HEK293T (cell line): ENCODE measurements at regions not wholly inside any gene's neighbourhood (a gene's known extent, or its start where the extent isn't known, plus 50 kb on each side); places are given as distances from the start of the nearest gene placed in this dataset.

Experiments used
- CTCF ChIA-PET: fragments of 350-600 bp; formaldehyde crosslinking; extraction: SDS; loops from one replicate; lab custom pipeline; 2021; ENCODE audit warnings: antibody characterized with exemption, inconsistent platforms; lab: Yijun Ruan, JAX
- POLR2A ChIA-PET: fragments of 350-600 bp; formaldehyde crosslinking; extraction: SDS; loops from one replicate; lab custom pipeline; 2020; ENCODE audit warnings: antibody characterized with exemption, inconsistent platforms; lab: Yijun Ruan, JAX
- DNase-seq: peaks from one replicate; pipeline ENCODE4 v3.0.0; 2012; ENCODE audit warnings: mixed read lengths; ENCODE audit errors: extremely low spot score
- ARNT ChIP-seq: fragments of 450-650 bp; IDR thresholded peaks from 2 replicates; pipeline ENCODE4 v1.6.1; 2017; ENCODE audit warnings: mild to moderate bottlenecking
- BHLHE40 ChIP-seq: fragments of 450-650 bp; IDR thresholded peaks from 2 replicates; pipeline ENCODE4 v1.6.1; 2016; ENCODE audit warnings: mild to moderate bottlenecking, moderate library complexity, borderline replicate concordance
- CTBP1 ChIP-seq: fragments of 450-650 bp; IDR thresholded peaks from 2 replicates; pipeline ENCODE4 v1.6.1; 2016; ENCODE audit warnings: borderline replicate concordance
- ELF4 ChIP-seq: fragments of 450-650 bp; IDR thresholded peaks from 2 replicates; pipeline ENCODE4 v1.6.1; 2017; ENCODE audit warnings: antibody characterized with exemption
- FOXA1 ChIP-seq: fragments of 450-650 bp; IDR thresholded peaks from 2 replicates; pipeline ENCODE4 v1.6.1; 2016; ENCODE audit warnings: mild to moderate bottlenecking
- FOXK2 ChIP-seq: fragments of 450-650 bp; IDR thresholded peaks from 2 replicates; pipeline ENCODE4 v1.6.1; 2016; ENCODE audit warnings: mild to moderate bottlenecking
- FOXM1 ChIP-seq: fragments of 450-650 bp; IDR thresholded peaks from 2 replicates; pipeline ENCODE4 v1.6.1; 2017; ENCODE audit warnings: mild to moderate bottlenecking, borderline replicate concordance
- HDGF ChIP-seq: fragments of 450-650 bp; IDR thresholded peaks from 2 replicates; pipeline ENCODE4 v1.6.1; 2017; ENCODE audit warnings: antibody characterized with exemption, borderline replicate concordance
- L3MBTL2 ChIP-seq: fragments of 450-650 bp; conservative IDR thresholded peaks from 2 replicates; pipeline ENCODE4 v1.6.1; 2016; ENCODE audit warnings: mild to moderate bottlenecking
- LEF1 ChIP-seq: fragments of 450-650 bp; IDR thresholded peaks from 2 replicates; pipeline ENCODE4 v1.6.1; 2017; ENCODE audit warnings: mild to moderate bottlenecking, borderline replicate concordance
- NFRKB ChIP-seq: fragments of 450-650 bp; IDR thresholded peaks from 2 replicates; pipeline ENCODE4 v1.6.1; 2016; ENCODE audit warnings: mild to moderate bottlenecking, moderate library complexity
- SP1 ChIP-seq: fragments of 450-650 bp; IDR thresholded peaks from 2 replicates; pipeline ENCODE4 v1.6.1; 2017
- SUZ12 ChIP-seq: fragments of 450-650 bp; IDR thresholded peaks from 2 replicates; pipeline ENCODE4 v1.6.1; 2016; ENCODE audit warnings: mild to moderate bottlenecking
- TARDBP ChIP-seq: fragments of 450-650 bp; IDR thresholded peaks from 2 replicates; pipeline ENCODE4 v1.6.1; 2016
- ZNF384 ChIP-seq: fragments of 450-650 bp; IDR thresholded peaks from 2 replicates; pipeline ENCODE4 v1.6.1; 2016
- TF ChIP-seq, protein P1 (sequence below): fragments of 450-650 bp; IDR thresholded peaks from 2 replicates; pipeline ENCODE4 v1.6.1; 2016

DNA sequence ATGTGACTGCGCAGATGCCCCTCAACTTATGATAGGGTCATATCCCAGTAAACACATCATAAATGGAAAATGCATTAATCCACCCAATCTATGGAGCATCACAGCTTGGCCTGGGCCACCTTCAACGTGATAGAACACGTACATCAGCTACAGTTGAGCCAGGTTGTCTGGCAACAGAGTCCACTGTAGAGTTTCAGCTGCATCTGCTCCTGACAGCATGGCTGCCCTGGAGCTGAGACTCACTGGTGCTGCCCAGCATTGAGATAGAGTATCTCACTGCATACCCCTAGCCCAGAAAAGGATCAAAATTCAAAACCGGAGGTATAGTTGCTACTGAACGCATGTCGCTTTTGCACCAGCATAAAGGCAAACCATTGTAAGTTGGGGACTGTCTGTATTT, 437.7 kb upstream of the MKI67 start:
- ChIA-PET POLR2A (no interaction called here), CTCF (no interaction called here)
- TF ChIP-seq FOXA1 (no peak), CTBP1 (no peak), FOXK2 (no peak), FOXM1 (no peak), HDGF (no peak), ELF4 (no peak), SP1 (no peak), ARNT (no peak), NFRKB (no peak), L3MBTL2 (no peak), SUZ12 (no peak), BHLHE40 (no peak), LEF1 (no peak), TARDBP (no peak), ZNF384 (no peak)
- TF ChIP-seq, protein P1, sequence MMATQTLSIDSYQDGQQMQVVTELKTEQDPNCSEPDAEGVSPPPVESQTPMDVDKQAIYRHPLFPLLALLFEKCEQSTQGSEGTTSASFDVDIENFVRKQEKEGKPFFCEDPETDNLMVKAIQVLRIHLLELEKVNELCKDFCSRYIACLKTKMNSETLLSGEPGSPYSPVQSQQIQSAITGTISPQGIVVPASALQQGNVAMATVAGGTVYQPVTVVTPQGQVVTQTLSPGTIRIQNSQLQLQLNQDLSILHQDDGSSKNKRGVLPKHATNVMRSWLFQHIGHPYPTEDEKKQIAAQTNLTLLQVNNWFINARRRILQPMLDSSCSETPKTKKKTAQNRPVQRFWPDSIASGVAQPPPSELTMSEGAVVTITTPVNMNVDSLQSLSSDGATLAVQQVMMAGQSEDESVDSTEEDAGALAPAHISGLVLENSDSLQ: no peak
- no peak for DNase-seq

DNA sequence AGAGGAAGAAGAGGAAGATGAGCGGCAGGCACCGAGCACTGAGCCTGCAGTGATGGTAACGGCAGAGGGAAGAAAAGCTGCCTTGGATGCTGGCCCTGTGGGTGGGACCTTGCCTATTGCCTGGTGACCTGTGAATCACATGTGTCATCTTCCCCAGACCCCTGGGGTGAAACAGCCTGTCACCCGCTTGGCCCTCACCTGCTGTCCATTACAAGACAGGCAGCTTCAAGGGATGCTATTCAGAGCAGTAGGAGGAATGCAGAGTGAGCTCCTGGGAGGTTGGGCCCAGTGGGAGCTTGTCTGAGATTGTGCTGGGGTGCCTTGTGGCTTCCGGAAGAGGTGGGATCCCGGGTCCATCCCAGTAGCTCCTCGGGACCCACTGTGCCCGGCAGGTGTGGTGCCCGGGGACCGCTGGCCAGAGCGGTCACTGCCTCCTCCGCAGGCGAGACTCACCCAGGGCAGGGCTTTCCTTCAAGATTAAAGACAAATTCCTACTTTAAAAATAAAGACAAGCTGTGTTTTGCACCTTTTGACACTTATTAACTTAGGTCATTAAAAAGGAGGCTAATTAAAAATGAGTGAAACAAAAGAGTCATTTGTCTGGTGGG, 440.2 kb upstream of the MKI67 start:
- POLR2A ChIA-PET: no interaction called here
- no peak for TF ChIP-seq FOXM1
- no peak for TF ChIP-seq L3MBTL2
- TF ChIP-seq FOXK2: no peak
- TF ChIP-seq HDGF: no peak
- no peak for TF ChIP-seq NFRKB
- TF ChIP-seq CTBP1: no peak
- TF ChIP-seq ELF4: no peak
- TF ChIP-seq FOXA1: no peak
- TF ChIP-seq ZNF384: no peak
- TF ChIP-seq TARDBP: no peak
- TF ChIP-seq ARNT: no peak
- no peak for TF ChIP-seq BHLHE40
- TF ChIP-seq LEF1: no peak
- CTCF ChIA-PET: no interaction called here
- DNase-seq: no peak

DNA sequence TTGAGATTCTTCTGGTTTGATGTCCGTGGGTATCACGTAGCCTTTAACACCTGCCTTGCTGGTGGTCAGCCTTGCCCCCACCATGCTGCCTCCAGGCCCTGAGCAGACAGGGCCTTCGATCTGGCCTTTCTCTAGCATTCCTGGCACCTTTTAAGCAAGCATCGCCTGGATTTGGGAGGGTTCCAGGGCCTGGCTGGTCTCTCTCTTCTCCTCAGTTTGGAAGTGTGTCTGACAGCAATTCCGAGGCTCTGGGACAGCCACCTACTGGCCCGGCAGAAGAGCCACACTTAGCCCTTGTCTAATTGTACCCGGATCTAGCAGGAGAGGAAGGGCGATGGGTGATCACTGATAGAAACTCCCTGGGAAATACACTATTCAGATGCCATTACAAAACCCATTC, 441.3 kb upstream of the MKI67 start:
- ChIA-PET CTCF (no interaction called here), POLR2A (no interaction called here)
- TF ChIP-seq SP1 (no peak), FOXK2 (no peak)
- DNase-seq: no peak

DNA sequence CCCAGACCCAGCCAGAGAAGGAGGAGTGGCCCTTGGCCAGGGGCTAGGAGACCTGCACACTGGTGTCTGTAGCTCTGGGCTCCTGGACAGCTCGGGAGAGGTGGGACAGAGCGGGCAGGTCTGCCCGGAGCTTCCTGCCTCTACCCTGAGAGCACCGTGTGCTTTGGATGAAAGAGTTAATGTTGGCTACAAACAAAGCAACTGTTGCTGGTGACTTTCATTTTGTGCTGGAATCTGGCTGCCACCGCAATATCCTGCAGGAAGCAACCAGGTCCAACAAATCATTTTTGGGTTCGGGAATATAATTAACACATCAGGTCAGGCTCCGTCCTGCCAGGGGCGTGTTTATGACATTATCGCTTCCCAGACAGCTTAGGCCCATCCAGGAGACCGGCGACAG, 441.8 kb upstream of the MKI67 start:
- no peak for DNase-seq
- TF ChIP-seq SUZ12 (no peak), SP1 (no peak)
- ChIA-PET CTCF (no interaction called here), POLR2A (no interaction called here)

DNA sequence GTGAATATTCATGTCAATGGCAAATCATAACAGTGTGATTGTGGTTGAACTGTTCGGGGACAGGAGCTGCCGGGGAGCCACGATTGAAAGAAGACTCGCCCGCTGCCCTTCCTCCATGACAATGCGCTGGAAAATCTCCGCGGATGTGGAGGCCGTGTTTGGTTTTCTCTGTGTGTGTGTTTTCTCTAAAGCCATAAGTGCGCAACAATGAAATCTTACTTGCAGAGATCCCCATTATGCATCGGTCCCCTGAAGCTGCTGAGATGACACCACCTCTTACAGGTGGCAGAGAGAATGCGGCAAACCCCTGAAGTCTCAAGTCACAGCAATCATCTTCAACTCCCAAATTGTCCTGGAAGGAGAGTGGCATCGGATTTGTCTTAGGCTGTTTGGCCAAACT, 442.3 kb upstream of the MKI67 start:
- TF ChIP-seq, protein P1: no peak
- TF ChIP-seq BHLHE40 (no peak), FOXM1 (no peak), ELF4 (no peak), SP1 (no peak), FOXK2 (no peak)
- CTCF ChIA-PET: no interaction called here
- POLR2A ChIA-PET: no interaction called here
- DNase-seq: no peak

DNA sequence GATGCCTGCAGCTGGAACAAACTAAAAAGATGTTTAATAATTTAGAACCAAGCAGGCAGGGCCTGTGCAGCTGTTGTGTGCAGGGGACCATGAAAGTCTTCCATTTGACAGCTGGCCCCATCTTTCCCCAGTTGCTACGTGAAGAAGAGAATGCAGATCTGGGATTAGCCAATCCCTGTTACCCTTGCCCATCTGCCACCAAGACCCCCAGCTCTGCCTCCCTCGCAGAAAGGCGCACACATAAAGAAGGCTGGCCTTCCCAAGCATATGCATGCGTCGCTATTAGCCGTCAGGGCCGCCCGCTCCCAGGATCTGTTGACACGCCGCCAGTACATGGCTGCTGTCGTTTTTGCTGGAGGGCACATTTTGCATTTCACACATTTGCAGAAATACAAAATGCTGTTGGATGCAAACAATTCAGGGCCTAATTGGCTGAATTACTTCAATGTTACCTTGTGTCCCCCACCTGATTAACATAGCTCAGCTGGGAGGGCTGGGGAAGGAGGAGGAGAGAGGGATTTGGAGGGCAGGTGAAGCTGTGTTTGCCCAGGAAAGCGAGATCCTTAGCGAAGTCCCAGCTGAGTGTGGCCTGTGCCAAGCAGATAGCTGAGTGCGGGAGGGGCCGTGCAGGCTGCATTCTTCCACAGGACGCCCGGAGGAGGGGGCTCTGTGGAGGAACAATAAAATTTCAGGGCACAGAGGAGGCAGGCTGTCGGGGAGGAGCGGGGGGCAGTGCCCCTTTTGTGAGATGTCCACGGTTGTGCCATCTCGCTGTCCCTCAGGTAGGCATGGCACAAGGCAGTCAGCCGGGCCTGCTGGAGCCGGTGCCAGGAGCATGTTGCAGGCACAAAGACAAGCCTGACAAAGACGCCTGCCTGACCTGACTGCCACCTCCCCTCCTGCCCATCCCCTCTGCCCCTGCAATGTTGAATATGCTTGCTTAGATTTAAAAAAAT, 443.0 kb upstream of the MKI67 start:
- ChIA-PET POLR2A (no interaction called here), CTCF (no interaction called here)
- TF ChIP-seq TARDBP: no peak
- no peak for TF ChIP-seq FOXA1
- TF ChIP-seq NFRKB: no peak
- no peak for TF ChIP-seq ZNF384
- no peak for DNase-seq

DNA sequence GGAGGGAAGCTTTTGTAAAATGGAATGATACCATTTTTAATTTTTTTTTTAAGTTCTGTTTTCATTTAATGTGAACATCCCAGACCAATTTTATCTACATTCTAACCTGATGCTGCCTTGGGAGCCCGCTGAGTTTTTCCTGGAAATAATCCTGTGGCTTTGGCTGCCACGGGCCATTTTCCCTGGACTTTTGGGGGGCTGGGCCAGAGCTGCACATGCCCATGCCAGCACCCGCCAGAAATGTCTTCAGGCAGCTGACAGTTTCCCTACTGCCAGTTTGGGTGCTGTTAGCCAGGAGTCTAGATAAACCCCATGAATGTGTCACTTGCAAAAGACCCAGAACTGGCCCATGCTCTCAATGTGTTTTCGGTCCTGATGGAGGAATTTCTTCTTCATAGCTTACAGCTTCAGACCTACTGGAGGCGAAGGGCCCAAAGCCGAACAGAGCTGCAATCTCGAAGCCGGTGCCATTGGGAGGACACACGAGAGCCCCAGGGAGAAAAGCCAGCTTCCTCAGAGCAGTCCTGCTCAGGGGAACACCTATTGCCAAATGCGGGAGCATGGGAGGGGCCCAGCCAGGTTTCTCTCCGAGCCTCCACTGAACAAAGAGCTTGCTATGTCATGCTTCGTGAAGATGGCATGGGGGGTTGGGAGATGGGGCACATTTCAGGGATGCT, 444.2 kb upstream of the MKI67 start:
- ChIA-PET POLR2A (no interaction called here), CTCF (no interaction called here)
- no peak for DNase-seq
- TF ChIP-seq FOXA1 (no peak), FOXK2 (no peak), TARDBP (no peak), CTBP1 (no peak), ARNT (no peak), SP1 (no peak), FOXM1 (no peak), SUZ12 (no peak), ZNF384 (no peak), ELF4 (no peak)
- TF ChIP-seq, protein P1: no peak
